GM10248 (cell line): ENCODE measurements at regions not wholly inside any gene's neighbourhood (a gene's known extent, or its start where the extent isn't known, plus 50 kb on each side); places are given as distances from the start of the nearest gene placed in this dataset.

Experiments
- CTCF ChIA-PET: fragments of 300-600 bp; sonication (Branson Sonifier 250); formaldehyde crosslinking; extraction: SDS; loops from one replicate; lab custom pipeline; 2021; ENCODE audit warnings: antibody characterized with exemption; lab: Yijun Ruan, JAX
- POLR2A ChIA-PET: fragments of 350-650 bp; sonication (Branson Sonifier 250); formaldehyde crosslinking; extraction: SDS; loops from one replicate; lab custom pipeline; 2020; ENCODE audit warnings: antibody characterized with exemption; lab: Yijun Ruan, JAX
- DNase-seq: peaks from one replicate; pipeline ENCODE4 v3.0.0; 2012; ENCODE audit errors: extremely low spot score
- CTCF ChIP-seq: IDR thresholded peaks from 2 replicates; pipeline ENCODE4 v1.5.1; 2012; ENCODE audit warnings: mild to moderate bottlenecking, low read depth; ENCODE audit errors: extremely low read depth, missing control alignments, control extremely low read depth

- DNase-seq = no peak
- POLR2A ChIA-PET = no interaction called here
- CTCF ChIA-PET = no interaction called here
Observed at GRCh38 chr12:130086797-130087196, 75.5 kb upstream of the FZD10 start.

DNA sequence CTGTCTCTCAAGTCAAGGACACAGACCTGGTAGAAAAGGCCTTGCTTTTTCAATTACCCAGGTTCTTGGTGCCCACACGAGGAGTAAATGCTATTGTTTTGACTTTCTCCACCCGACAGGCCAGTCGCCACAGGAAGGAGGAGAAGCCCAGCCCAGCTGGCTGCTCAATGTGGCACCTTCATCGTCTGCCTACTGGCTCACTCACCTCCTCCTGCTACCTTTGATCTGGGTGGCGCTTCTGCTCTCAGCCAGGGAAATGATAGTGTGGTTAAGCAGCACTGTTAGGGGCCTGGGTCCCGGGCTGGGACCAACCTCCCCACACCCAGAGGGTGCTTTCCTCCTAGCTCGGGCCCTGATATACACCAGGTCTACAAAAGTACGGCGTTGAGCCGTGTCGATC lies 75.0 kb upstream of the FZD10 start:
- ChIA-PET POLR2A (no interaction called here), CTCF (no interaction called here)
- no peak for DNase-seq
- no peak for TF ChIP-seq CTCF

More at GRCh38 chr12:130086797-130087196, 75.5 kb upstream of the FZD10 start:
- TF ChIP-seq CTCF = no peak

- ChIA-PET POLR2A (no interaction called here), CTCF (interaction anchor here (1.3 kb wide), 1 partner anchor 11 kb away, joined by 4 read pairs; no protein-coding TSS in a partner anchor)
- DNase-seq = no peak
- no peak for TF ChIP-seq CTCF
Observed at GRCh38 chr12:130088504-130088903, 73.8 kb upstream of the FZD10 start.

GRCh38 chr12:130090542-130090941 lies 71.7 kb upstream of the FZD10 start:
- CTCF ChIA-PET = no interaction called here
- TF ChIP-seq CTCF = no peak
- no peak for DNase-seq
- POLR2A ChIA-PET = no interaction called here

DNA sequence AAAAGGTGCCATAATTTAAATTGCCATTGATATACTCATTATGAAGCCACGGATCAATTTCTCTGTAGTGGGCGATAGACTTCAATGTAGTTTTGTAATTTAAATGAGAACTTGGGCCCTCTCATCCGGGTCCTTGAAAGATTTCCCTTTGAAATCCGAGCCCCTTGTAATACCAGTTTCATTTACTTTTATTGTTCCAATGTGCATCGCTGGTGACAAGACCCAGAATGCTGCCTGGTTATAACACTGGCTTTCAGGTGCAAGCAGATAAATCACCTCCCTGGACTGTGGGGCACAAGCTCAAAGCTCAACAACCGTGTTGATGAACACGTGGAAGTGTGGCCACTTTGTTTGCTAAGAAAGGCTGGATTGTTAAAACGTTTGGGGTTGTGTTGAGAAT lies 68.9 kb upstream of the FZD10 start:
- TF ChIP-seq CTCF = no peak
- no peak for DNase-seq
- POLR2A ChIA-PET = no interaction called here
- CTCF ChIA-PET = no interaction called here

GRCh38 chr12:130097342-130097741 lies 64.9 kb upstream of the FZD10 start:
- POLR2A ChIA-PET = no interaction called here
- no peak for DNase-seq
- no peak for TF ChIP-seq CTCF
- CTCF ChIA-PET = no interaction called here

DNA sequence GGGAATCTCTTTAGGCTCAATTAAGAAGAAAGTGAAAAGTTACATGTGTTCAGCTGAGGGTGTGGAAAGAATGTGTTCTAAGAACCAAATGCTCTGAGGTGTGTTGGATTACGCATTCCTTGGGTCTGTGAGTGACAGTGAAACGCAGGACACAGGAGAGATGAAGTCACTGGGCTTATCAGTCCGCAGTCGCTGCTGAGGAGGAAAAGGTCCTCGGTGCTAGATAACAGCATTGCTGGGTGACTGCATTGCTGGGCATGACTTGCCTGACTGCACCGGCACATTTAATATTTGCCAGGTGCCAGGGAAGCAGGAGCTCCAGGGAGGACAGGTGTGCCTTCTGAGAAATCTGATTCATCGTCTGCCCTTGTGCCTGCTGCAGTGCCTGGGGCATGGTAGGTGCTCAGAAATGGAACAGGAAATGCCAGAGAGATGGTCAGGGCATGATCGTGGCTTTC lies 64.4 kb upstream of the FZD10 start:
- ChIA-PET POLR2A (no interaction called here), CTCF (no interaction called here)
- no peak for TF ChIP-seq CTCF
- DNase-seq = no peak
